Subcutaneous abdominal adipose tissue (tissue), 5 donors: ENCODE measurements at regions not wholly inside any gene's neighbourhood (a gene's known extent, or its start where the extent isn't known, plus 50 kb on each side); places are given as distances from the start of the nearest gene placed in this dataset.

Experiments used
- H3K27ac ChIP-seq: one replicate; pipeline ENCODE4 v1.7.0; 2013; ENCODE audit warnings: low read depth, mild to moderate bottlenecking, inconsistent platforms, low read length, moderate library complexity
- H3K27me3 ChIP-seq, 5 donors: one replicate each; pipeline ENCODE4 v1.7.0; 2013; ENCODE audit warnings: low read length in 5 of 5, inconsistent platforms in 1 of 5; ENCODE audit not compliant: control insufficient read depth in 5 of 5, insufficient read depth in 4 of 5
- H3K36me3 ChIP-seq, 5 donors: one replicate each; pipeline ENCODE4 v1.7.0; 2013; ENCODE audit warnings: low read length in 5 of 5; ENCODE audit not compliant: control insufficient read depth in 5 of 5, insufficient read depth in 5 of 5
- H3K4me1 ChIP-seq, 5 donors: one replicate each; pipeline ENCODE4 v1.7.0; 2013; ENCODE audit warnings: low read length in 5 of 5, mild to moderate bottlenecking in 3 of 5, moderate library complexity in 1 of 5; ENCODE audit not compliant: control insufficient read depth in 5 of 5, insufficient read depth in 5 of 5
- H3K4me3 ChIP-seq, 5 donors: one replicate each; pipeline ENCODE4 v1.7.0; 2013; ENCODE audit warnings: low read length in 5 of 5, low read depth in 1 of 5
- H3K9ac ChIP-seq, 5 donors: one replicate each; pipeline ENCODE4 v1.7.0; 2013; ENCODE audit warnings: low read length in 5 of 5, mild to moderate bottlenecking in 4 of 5, moderate library complexity in 3 of 5
- H3K9me3 ChIP-seq, 5 donors: one replicate each; pipeline ENCODE4 v1.7.0; 2013; ENCODE audit warnings: low read length in 5 of 5; ENCODE audit not compliant: control insufficient read depth in 5 of 5
- donor health status: healthy.
- donor health status: healthy.
- donor health status: healthy.
- donor health status: healthy.
- donor health status: healthy.

GRCh38 chr2:64820901-64821300 is 167.2 kb upstream of the SERTAD2 start:
- Histone ChIP-seq H3K27me3 (no peaks in the 10 kb centered on the region), H3K27ac (peak overlapping the region; percentile 88), H3K9ac (no peak overlapping the region), H3K4me1 (peaks cover 3 to 27% (median 22%) of the 10 kb centered on the region in 5 donors), H3K36me3 (no peaks in the 10 kb centered on the region), H3K9me3 (no peaks in the 10 kb centered on the region), H3K4me3 (no peak overlapping the region)

GRCh38 chr2:64823794-64824193 is 165.4 kb upstream of the SLC1A4 start:
- Histone ChIP-seq H3K9me3 (no peaks in the 10 kb centered on the region), H3K4me3 (no peak overlapping the region), H3K27ac (no peak overlapping the region), H3K4me1 (peaks cover 3 to 25% (median 19%) of the 10 kb centered on the region in 5 donors), H3K36me3 (no peaks in the 10 kb centered on the region), H3K27me3 (no peaks in the 10 kb centered on the region), H3K9ac (no peak overlapping the region)

GRCh38 chr2:64825831-64826491 is 163.2 kb upstream of the SLC1A4 start:
- no peak overlapping the region for H3K27ac ChIP-seq
- H3K9ac ChIP-seq = no peak overlapping the region
- no peaks in the 10 kb centered on the region for H3K36me3 ChIP-seq
- H3K4me3 ChIP-seq = no peak overlapping the region
- peaks cover under 1 to 10% (median 5%) of the 10 kb centered on the region in 5 donors for H3K4me1 ChIP-seq
- no peaks in the 10 kb centered on the region for H3K9me3 ChIP-seq
- H3K27me3 ChIP-seq = no peaks in the 10 kb centered on the region

- Histone ChIP-seq H3K27me3 (no peaks in the 10 kb centered on the region), H3K9me3 (no peaks in the 10 kb centered on the region), H3K36me3 (no peaks in the 10 kb centered on the region), H3K27ac (no peak overlapping the region), H3K4me1 (peaks cover 5 to 14% (median 10%) of the 10 kb centered on the region in 5 donors), H3K4me3 (no peak overlapping the region), H3K9ac (no peak overlapping the region)
Observed at GRCh38 chr2:64826703-64827102, 162.5 kb upstream of the SLC1A4 start.

- no peaks in the 10 kb centered on the region for H3K9me3 ChIP-seq
- peaks cover 5 to 17% (median 14%) of the 10 kb centered on the region in 5 donors for H3K4me1 ChIP-seq
- H3K36me3 ChIP-seq = no peaks in the 10 kb centered on the region
- H3K27me3 ChIP-seq = no peaks in the 10 kb centered on the region
- no peak overlapping the region for H3K4me3 ChIP-seq
- H3K9ac ChIP-seq = no peak overlapping the region
- H3K27ac ChIP-seq = peak overlapping the region; percentile 15
Observed at GRCh38 chr2:64828261-64828660, 160.9 kb upstream of the SLC1A4 start.

- no peaks in the 10 kb centered on the region for H3K27me3 ChIP-seq
- H3K4me3 ChIP-seq = no peak overlapping the region
- H3K27ac ChIP-seq = no peak overlapping the region
- peaks cover 5 to 23% (median 14%) of the 10 kb centered on the region in 5 donors for H3K4me1 ChIP-seq
- H3K9me3 ChIP-seq = no peaks in the 10 kb centered on the region
- no peak overlapping the region for H3K9ac ChIP-seq
- H3K36me3 ChIP-seq = no peaks in the 10 kb centered on the region
Observed at GRCh38 chr2:64829525-64829924, 159.7 kb upstream of the SLC1A4 start.

- Histone ChIP-seq H3K4me3 (peak overlapping the region in 3 of 5 donors; percentile 4 to 39 (median 14)), H3K9ac (peak overlapping the region in 4 of 5 donors; percentile 41 to 69 (median 56)), H3K4me1 (peaks cover 5 to 23% (median 14%) of the 10 kb centered on the region in 5 donors), H3K9me3 (no peaks in the 10 kb centered on the region), H3K27ac (peak overlapping the region; percentile 84), H3K27me3 (no peaks in the 10 kb centered on the region), H3K36me3 (no peaks in the 10 kb centered on the region)
Observed at GRCh38 chr2:64831134-64831976, 157.8 kb upstream of the SLC1A4 start.

GRCh38 chr2:64831977-64832328 is 157.2 kb upstream of the SLC1A4 start:
- Histone ChIP-seq H3K4me3 (peak overlapping the region in 2 of 5 donors; percentile 4 to 39), H3K36me3 (no peaks in the 10 kb centered on the region), H3K4me1 (peaks cover 5 to 23% (median 14%) of the 10 kb centered on the region in 5 donors), H3K27me3 (no peaks in the 10 kb centered on the region), H3K9me3 (no peaks in the 10 kb centered on the region), H3K9ac (peak overlapping the region in 4 of 5 donors; percentile 41 to 69 (median 56)), H3K27ac (peak overlapping the region; percentile 84)

- Histone ChIP-seq H3K27me3 (no peaks in the 10 kb centered on the region), H3K9me3 (no peaks in the 10 kb centered on the region), H3K4me1 (peaks cover 8 to 30% (median 16%) of the 10 kb centered on the region in 5 donors), H3K36me3 (no peaks in the 10 kb centered on the region), H3K27ac (no peak overlapping the region), H3K9ac (no peak overlapping the region), H3K4me3 (no peak overlapping the region)
Observed at GRCh38 chr2:64832936-64833335, 156.3 kb upstream of the SLC1A4 start.

- Histone ChIP-seq H3K9ac (no peak overlapping the region), H3K27ac (peak overlapping the region; percentile 49), H3K27me3 (no peaks in the 10 kb centered on the region), H3K4me1 (peaks cover 7 to 53% (median 40%) of the 10 kb centered on the region in 5 donors), H3K4me3 (no peak overlapping the region), H3K36me3 (no peaks in the 10 kb centered on the region), H3K9me3 (no peaks in the 10 kb centered on the region)
Observed at GRCh38 chr2:64836566-64836965, 152.6 kb upstream of the SLC1A4 start.
